ENCODE measurements at regions not wholly inside any gene's neighbourhood (a gene's known extent, or its start where the extent isn't known, plus 50 kb on each side); places are given as distances from the start of the nearest gene placed in this dataset.

GRCh38 chr3:10678796-10679376 is 137.1 kb upstream of the SLC6A11 start:
- no peak for DNase-seq (ENCODE audit: low read depth)
- no peak for TF ChIP-seq CTCF (IDR thresholded peaks at IDR 0.05; ENCODE audit: control insufficient read depth, extremely low read depth, insufficient read depth)

GRCh38 chr3:10680796-10681195 is 135.2 kb upstream of the SLC6A11 start:
- TF ChIP-seq CTCF (IDR thresholded peaks at IDR 0.05; ENCODE audit: control insufficient read depth, extremely low read depth, insufficient read depth): no peak
- H3K4me3 ChIP-seq (ENCODE audit: low read depth, low read length): no peak overlapping the region
- no peak for DNase-seq (ENCODE audit: low read depth)

More at GRCh38 chr3:10678796-10679376, 137.1 kb upstream of the SLC6A11 start:
- no peak overlapping the region for H3K4me3 ChIP-seq (ENCODE audit: low read depth, low read length)

GRCh38 chr3:10682692-10683091 is 133.3 kb upstream of the SLC6A11 start:
- no peak for DNase-seq (ENCODE audit: low read depth)
- H3K4me3 ChIP-seq (ENCODE audit: low read depth, low read length): no peak overlapping the region
- TF ChIP-seq CTCF (IDR thresholded peaks at IDR 0.05; ENCODE audit: control insufficient read depth, extremely low read depth, insufficient read depth): no peak

- H3K4me3 ChIP-seq (ENCODE audit: low read depth, low read length): no peak overlapping the region
- TF ChIP-seq CTCF (IDR thresholded peaks at IDR 0.05; ENCODE audit: control insufficient read depth, extremely low read depth, insufficient read depth): no peak
- no peak for DNase-seq (ENCODE audit: low read depth)
Observed at GRCh38 chr3:10683106-10683505, 132.9 kb upstream of the SLC6A11 start.

GRCh38 chr3:10688126-10688525 is 127.9 kb upstream of the SLC6A11 start:
- H3K4me3 ChIP-seq (ENCODE audit: low read depth, low read length): no peak overlapping the region
- TF ChIP-seq CTCF (IDR thresholded peaks at IDR 0.05; ENCODE audit: control insufficient read depth, extremely low read depth, insufficient read depth): no peak
- DNase-seq (ENCODE audit: low read depth): no peak

- DNase-seq (ENCODE audit: low read depth): no peak
- TF ChIP-seq CTCF (IDR thresholded peaks at IDR 0.05; ENCODE audit: control insufficient read depth, extremely low read depth, insufficient read depth): no peak
- H3K4me3 ChIP-seq (ENCODE audit: low read depth, low read length): no peak overlapping the region
Observed at GRCh38 chr3:10688548-10689172, 127.4 kb upstream of the SLC6A11 start.

Measured in LNCaP clone FGC (cell line).